ENCODE measurements at regions not wholly inside any gene's neighbourhood (a gene's known extent, or its start where the extent isn't known, plus 50 kb on each side); places are given as distances from the start of the nearest gene placed in this dataset.

- Histone ChIP-seq H3K36me3 (ENCODE audit: control insufficient read depth, insufficient read depth, low read length) (no peaks in the 10 kb centered on the region), H3K79me2 (no peaks in the 10 kb centered on the region), H3K27ac (no peak overlapping the region), H3K4me2 (ENCODE audit: low read length) (no peak overlapping the region), H3K27me3 (ENCODE audit: control insufficient read depth, insufficient read depth, low read length) (peaks cover 33% of the 10 kb centered on the region), H3K4me1 (no peaks in the 10 kb centered on the region), H3K4me3 (ENCODE audit: low read depth, low read length) (no peak overlapping the region), H2AFZ (no peak overlapping the region), H3K9ac (no peak overlapping the region), H3K9me3 (ENCODE audit: control insufficient read depth, low read length) (no peaks in the 10 kb centered on the region)
- TF ChIP-seq CTCF (IDR thresholded peaks at IDR 0.05), result no peak
Measured at GRCh38 chr2:118222273-118222594, 134.0 kb downstream of the INSIG2 start.

- no peak overlapping the region for H3K4me3 ChIP-seq (ENCODE audit: low read depth, low read length)
- no peaks in the 10 kb centered on the region for H3K4me1 ChIP-seq
- peaks cover 33% of the 10 kb centered on the region for H3K27me3 ChIP-seq (ENCODE audit: control insufficient read depth, insufficient read depth, low read length)
- no peaks in the 10 kb centered on the region for H3K9me3 ChIP-seq (ENCODE audit: control insufficient read depth, low read length)
- no peak overlapping the region for H3K4me2 ChIP-seq (ENCODE audit: low read length)
- H3K36me3 ChIP-seq (ENCODE audit: control insufficient read depth, insufficient read depth, low read length), result no peaks in the 10 kb centered on the region
- TF ChIP-seq CTCF (IDR thresholded peaks at IDR 0.05), result peak; percentile 73
- H3K9ac ChIP-seq, result no peak overlapping the region
- no peak overlapping the region for H2AFZ ChIP-seq
- no peak overlapping the region for H3K27ac ChIP-seq
- no peaks in the 10 kb centered on the region for H3K79me2 ChIP-seq
Measured at GRCh38 chr2:118221536-118222272, 133.4 kb downstream of the INSIG2 start.

GRCh38 chr2:118219611-118220010, 131.3 kb downstream of the INSIG2 start:
- Histone ChIP-seq H3K79me2 (no peaks in the 10 kb centered on the region), H3K9me3 (ENCODE audit: control insufficient read depth, low read length) (no peaks in the 10 kb centered on the region), H3K36me3 (ENCODE audit: control insufficient read depth, insufficient read depth, low read length) (no peaks in the 10 kb centered on the region), H3K27me3 (ENCODE audit: control insufficient read depth, insufficient read depth, low read length) (peaks cover 17% of the 10 kb centered on the region), H3K27ac (no peak overlapping the region), H3K4me3 (ENCODE audit: low read depth, low read length) (no peak overlapping the region), H3K4me2 (ENCODE audit: low read length) (no peak overlapping the region), H3K4me1 (no peaks in the 10 kb centered on the region), H2AFZ (no peak overlapping the region), H3K9ac (no peak overlapping the region)
- TF ChIP-seq CTCF (IDR thresholded peaks at IDR 0.05), result no peak

- Histone ChIP-seq H3K4me1 (no peaks in the 10 kb centered on the region), H3K27me3 (ENCODE audit: control insufficient read depth, insufficient read depth, low read length) (peaks cover 3% of the 10 kb centered on the region), H3K79me2 (no peaks in the 10 kb centered on the region), H3K36me3 (ENCODE audit: control insufficient read depth, insufficient read depth, low read length) (no peaks in the 10 kb centered on the region), H3K27ac (no peak overlapping the region), H3K4me2 (ENCODE audit: low read length) (no peak overlapping the region), H2AFZ (no peak overlapping the region), H3K9me3 (ENCODE audit: control insufficient read depth, low read length) (peaks cover 5% of the 10 kb centered on the region), H3K4me3 (ENCODE audit: low read depth, low read length) (no peak overlapping the region), H3K9ac (no peak overlapping the region)
- TF ChIP-seq CTCF (IDR thresholded peaks at IDR 0.05), result no peak
Measured at GRCh38 chr2:118216224-118216623, 128.0 kb downstream of the INSIG2 start.

GRCh38 chr2:118209727-118210126, 121.5 kb downstream of the INSIG2 start:
- Histone ChIP-seq H3K4me3 (ENCODE audit: low read depth, low read length) (no peak overlapping the region), H3K9me3 (ENCODE audit: control insufficient read depth, low read length) (peaks cover 5% of the 10 kb centered on the region), H2AFZ (no peak overlapping the region), H3K4me2 (ENCODE audit: low read length) (no peak overlapping the region), H3K36me3 (ENCODE audit: control insufficient read depth, insufficient read depth, low read length) (no peaks in the 10 kb centered on the region), H3K4me1 (no peaks in the 10 kb centered on the region), H3K27me3 (ENCODE audit: control insufficient read depth, insufficient read depth, low read length) (peaks cover 3% of the 10 kb centered on the region), H3K9ac (no peak overlapping the region), H3K27ac (no peak overlapping the region), H3K79me2 (no peaks in the 10 kb centered on the region)
- TF ChIP-seq CTCF (IDR thresholded peaks at IDR 0.05), result no peak

All from parathyroid adenoma (tissue), 2 donors.